ENCODE measurements at regions not wholly inside any gene's neighbourhood (a gene's known extent, or its start where the extent isn't known, plus 50 kb on each side); places are given as distances from the start of the nearest gene placed in this dataset.
"Not testable (repeated sequence)": the region's sequence is repeated elsewhere in the genome, so short reads cannot be mapped to it uniquely, and the experiment has no call there.

- Histone ChIP-seq H3K4me3 (ENCODE audit: low read depth, low read length) (no peak overlapping the region), H3K27ac (ENCODE audit: extremely low read depth, low read depth, low read length) (no peak overlapping the region), H3K9me3 (ENCODE audit: control insufficient read depth, insufficient read depth, low read depth, low read length) (no peaks in the 10 kb centered on the region), H3K4me1 (ENCODE audit: control insufficient read depth, insufficient read depth, low read length) (no peaks in the 10 kb centered on the region), H3K36me3 (ENCODE audit: control insufficient read depth in 2 of 2, insufficient read depth in 1 of 2, low read length in 2 of 2) (no peaks in the 10 kb centered on the region)
- TF ChIP-seq ZNF280D (tag by site-specific recombination; IDR thresholded peaks at IDR 0.05) (no peak), PRDM10 (tag by site-specific recombination; IDR thresholded peaks at IDR 0.05) (no peak), KLF10 (tag by site-specific recombination; IDR thresholded peaks at IDR 0.05) (no peak), ZNF664 (tag by site-specific recombination; IDR thresholded peaks at IDR 0.05) (no peak), ZNF140 (tag by site-specific recombination; IDR thresholded peaks at IDR 0.05) (no peak), ZBTB8A (tag by site-specific recombination; IDR thresholded peaks at IDR 0.05) (no peak), HIC1 (tag by site-specific recombination; IDR thresholded peaks at IDR 0.05) (no peak), ZNF121 (tag by site-specific recombination; IDR thresholded peaks at IDR 0.05) (no peak), ZSCAN5A (tag by site-specific recombination; IDR thresholded peaks at IDR 0.05) (no peak), KLF9 (tag by site-specific recombination; IDR thresholded peaks at IDR 0.05; ENCODE audit: low read depth) (no peak), ZNF354C (tag by site-specific recombination; IDR thresholded peaks at IDR 0.05; ENCODE audit: borderline replicate concordance, low read depth) (no peak), FEZF1 (tag by site-specific recombination; IDR thresholded peaks at IDR 0.05) (no peak), ZNF529 (tag by site-specific recombination; IDR thresholded peaks at IDR 0.05; ENCODE audit: insufficient replicate concordance) (no peak), ZBTB7A (tag by site-specific recombination; IDR thresholded peaks at IDR 0.05; ENCODE audit: low read depth) (no peak), ZNF48 (tag by site-specific recombination; IDR thresholded peaks at IDR 0.05) (no peak), ZNF248 (tag by site-specific recombination; IDR thresholded peaks at IDR 0.05) (no peak), ZNF692 (tag by site-specific recombination; IDR thresholded peaks at IDR 0.05) (no peak), ZNF175 (tag by site-specific recombination; IDR thresholded peaks at IDR 0.05) (no peak)
- POLR2A ChIA-PET: no interaction called here
- CTCF ChIA-PET: no interaction called here
These were observed 692.5 kb upstream of the MIR17HG start for GRCh38 chr13:90654970-90655369.

- H3K9me3 ChIP-seq (ENCODE audit: control insufficient read depth, insufficient read depth, low read depth, low read length); CTCF ChIA-PET; H3K4me3 ChIP-seq (ENCODE audit: low read depth, low read length); H3K4me1 ChIP-seq (ENCODE audit: control insufficient read depth, insufficient read depth, low read length); H3K27ac ChIP-seq (ENCODE audit: extremely low read depth, low read depth, low read length); POLR2A ChIA-PET; H3K36me3 ChIP-seq (ENCODE audit: control insufficient read depth in 2 of 2, insufficient read depth in 1 of 2, low read length in 2 of 2): not testable (repeated sequence)
These were observed 683.3 kb upstream of the MIR17HG start for GRCh38 chr13:90664200-90664599.

All from HEK293 (cell line).